GM23338 (cell line): ENCODE measurements at regions not wholly inside any gene's neighbourhood (a gene's known extent, or its start where the extent isn't known, plus 50 kb on each side); places are given as distances from the start of the nearest gene placed in this dataset.

ENCODE experiments used
- ATAC-seq: fragments of 200-7000 bp; cut with Tn5 transposase; 3 replicates; pipeline ENCODE4 v1.9.1; 2020
- DNase-seq: peaks from one replicate; pipeline ENCODE4 v3.0.0-alpha.2; 2015; ENCODE audit warnings: low spot score
- H2AFZ ChIP-seq: fragments of 200-600 bp; sonication (generic); 2 replicates; pipeline ENCODE4 v1.8.0; 2016; ENCODE audit warnings: antibody characterized with exemption, mild to moderate bottlenecking, moderate library complexity
- H3F3A ChIP-seq: fragments of 200-600 bp; sonication (generic); replicated peaks from 2 replicates; pipeline ENCODE4 v1.8.0; 2017; ENCODE audit warnings: antibody characterized with exemption, mixed run types, low read depth
- H3K27ac ChIP-seq: fragments of 200-600 bp; sonication (generic); 2 replicates; pipeline ENCODE4 v1.6.1; 2016; ENCODE audit warnings: low read depth
- H3K27me3 ChIP-seq: fragments of 200-600 bp; sonication (generic); 2 replicates; pipeline ENCODE4 v1.8.0; 2016; ENCODE audit warnings: mild to moderate bottlenecking, mixed run types, moderate library complexity; ENCODE audit not compliant: insufficient read depth
- H3K36me3 ChIP-seq: fragments of 200-600 bp; sonication (generic); 2 replicates; pipeline ENCODE4 v1.8.0; 2016; ENCODE audit warnings: mild to moderate bottlenecking; ENCODE audit not compliant: insufficient read depth
- H3K4me1 ChIP-seq: fragments of 200-600 bp; sonication (generic); 2 replicates; pipeline ENCODE4 v1.8.0; 2016; ENCODE audit warnings: mild to moderate bottlenecking, moderate library complexity; ENCODE audit not compliant: insufficient read depth
- H3K4me2 ChIP-seq: fragments of 200-600 bp; sonication (generic); 2 replicates; pipeline ENCODE4 v1.7.1; 2017; ENCODE audit warnings: mixed run types
- H3K4me3 ChIP-seq: fragments of 200-600 bp; sonication (generic); 2 replicates; pipeline ENCODE4 v1.6.1; 2016; ENCODE audit warnings: mixed run types
- H3K79me2 ChIP-seq: fragments of 200-600 bp; sonication (generic); replicated peaks from 2 replicates; pipeline ENCODE4 v1.8.0; 2017; ENCODE audit warnings: mild to moderate bottlenecking; ENCODE audit not compliant: insufficient read depth
- H3K9me2 ChIP-seq: fragments of 200-600 bp; sonication (generic); 2 replicates; pipeline ENCODE4 v1.8.0; 2017; ENCODE audit not compliant: insufficient read depth
- H4K20me1 ChIP-seq: fragments of 200-600 bp; sonication (generic); replicated peaks from 2 replicates; pipeline ENCODE4 v1.8.0; 2017; ENCODE audit warnings: mild to moderate bottlenecking; ENCODE audit not compliant: insufficient read depth
- H3K27ac Mint-ChIP-seq: 2 replicates; pipeline ENCODE4 v1.8.0; 2020; ENCODE audit warnings: inconsistent platforms, mild to moderate bottlenecking, moderate library complexity, mixed read lengths
- H3K27me3 Mint-ChIP-seq: 3 replicates; pipeline ENCODE4 v1.8.0; 2022; ENCODE audit warnings: low read depth, mild to moderate bottlenecking, moderate library complexity, mixed read lengths, inconsistent platforms; ENCODE audit not compliant: insufficient read depth, poor library complexity
- H3K36me3 Mint-ChIP-seq: 3 replicates; pipeline ENCODE4 v1.8.0; 2021; ENCODE audit warnings: low read depth, mild to moderate bottlenecking, inconsistent platforms, moderate library complexity, mixed read lengths
- H3K4me1 Mint-ChIP-seq: 3 replicates; pipeline ENCODE4 v1.8.0; 2020; ENCODE audit warnings: mild to moderate bottlenecking, inconsistent platforms, mixed read lengths
- H3K4me3 Mint-ChIP-seq: 3 replicates; pipeline ENCODE4 v1.8.0; 2021; ENCODE audit warnings: moderate library complexity, mild to moderate bottlenecking, inconsistent platforms, mixed read lengths
- H3K9me3 Mint-ChIP-seq: 3 replicates; pipeline ENCODE4 v1.8.0; 2020; ENCODE audit warnings: moderate library complexity, mild to moderate bottlenecking, inconsistent platforms, mixed read lengths
- EZH2phosphoT487 ChIP-seq: fragments of 200-600 bp; sonication (generic); IDR thresholded peaks from one replicate; pipeline ENCODE4 v1.8.1; 2018; ENCODE audit warnings: antibody characterized with exemption; ENCODE audit not compliant: unreplicated experiment
- POLR2AphosphoS5 ChIP-seq: IDR thresholded peaks from 2 replicates; pipeline ENCODE4 v1.6.1; 2016; ENCODE audit warnings: antibody characterized with exemption, low read depth
- ZNF114 ChIP-seq: fragments of 250-450 bp; sonication (Bioruptor Pico); IDR thresholded peaks from 2 replicates; pipeline ENCODE4 v1.5.0; 2020; ENCODE audit warnings: mild to moderate bottlenecking, moderate library complexity
- ZNF331 ChIP-seq: fragments of 250-450 bp; sonication (Bioruptor Pico); IDR thresholded peaks from 2 replicates; pipeline ENCODE4 v1.5.0; 2020; ENCODE audit warnings: low read depth, mild to moderate bottlenecking, moderate library complexity
- TF ChIP-seq, protein P1 (sequence below): IDR thresholded peaks from 2 replicates; pipeline ENCODE4 v1.6.1; 2016; ENCODE audit warnings: antibody characterized with exemption
- TF ChIP-seq, protein P2 (sequence below), 2 experiments: fragments of 200-600 bp in 1 of 2; sonication (generic) in 1 of 2; conservative IDR thresholded peaks; 2 replicates each; pipeline versions ENCODE4 v1.5.1 to v1.6.1; 2016 to 2017; ENCODE audit warnings: antibody characterized with exemption in 2 of 2, low read depth in 2 of 2, mild to moderate bottlenecking in 2 of 2, moderate library complexity in 1 of 2

GRCh38 chr1:17995480-17995879, 112.1 kb upstream of the IGSF21 start:
- H2AFZ ChIP-seq, result no peak overlapping the region
- no peaks in the 10 kb centered on the region for H3K27me3 ChIP-seq
- H3K36me3 ChIP-seq, result no peaks in the 10 kb centered on the region
- H3K79me2 ChIP-seq, result no peaks in the 10 kb centered on the region
- TF ChIP-seq, protein P1, sequence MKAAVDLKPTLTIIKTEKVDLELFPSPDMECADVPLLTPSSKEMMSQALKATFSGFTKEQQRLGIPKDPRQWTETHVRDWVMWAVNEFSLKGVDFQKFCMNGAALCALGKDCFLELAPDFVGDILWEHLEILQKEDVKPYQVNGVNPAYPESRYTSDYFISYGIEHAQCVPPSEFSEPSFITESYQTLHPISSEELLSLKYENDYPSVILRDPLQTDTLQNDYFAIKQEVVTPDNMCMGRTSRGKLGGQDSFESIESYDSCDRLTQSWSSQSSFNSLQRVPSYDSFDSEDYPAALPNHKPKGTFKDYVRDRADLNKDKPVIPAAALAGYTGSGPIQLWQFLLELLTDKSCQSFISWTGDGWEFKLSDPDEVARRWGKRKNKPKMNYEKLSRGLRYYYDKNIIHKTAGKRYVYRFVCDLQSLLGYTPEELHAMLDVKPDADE, result no peak
- TF ChIP-seq POLR2AphosphoS5, result no peak
- Mint-ChIP-seq H3K9me3 (no peaks in the 10 kb centered on the region), H3K27ac (no peak overlapping the region), H3K27me3 (peaks cover 13% of the 10 kb centered on the region), H3K4me1 (peaks cover 4% of the 10 kb centered on the region; the same call in 2 of the 3 replicates), H3K36me3 (no peaks in the 10 kb centered on the region), H3K4me3 (no peak overlapping the region)
- no peaks in the 10 kb centered on the region for H3F3A ChIP-seq
- H3K27ac ChIP-seq, result no peak overlapping the region
- H3K4me1 ChIP-seq, result no peaks in the 10 kb centered on the region
- H3K4me2 ChIP-seq, result no peak overlapping the region
- ATAC-seq (no peak), DNase-seq (no peak)
- H3K4me3 ChIP-seq, result no peak overlapping the region
- H4K20me1 ChIP-seq, result no peaks in the 10 kb centered on the region
- no peaks in the 10 kb centered on the region for H3K9me2 ChIP-seq

GRCh38 chr1:17998889-17999288, 108.7 kb upstream of the IGSF21 start:
- Mint-ChIP-seq H3K9me3 (no peaks in the 10 kb centered on the region), H3K4me3 (no peak overlapping the region), H3K36me3 (no peaks in the 10 kb centered on the region), H3K27me3 (peaks cover 14% of the 10 kb centered on the region), H3K4me1 (peaks cover 11% of the 10 kb centered on the region), H3K27ac (no peak overlapping the region)
- Histone ChIP-seq H3K4me2 (no peak overlapping the region), H3K36me3 (no peaks in the 10 kb centered on the region), H2AFZ (no peak overlapping the region), H3K4me3 (no peak overlapping the region), H3K27me3 (no peaks in the 10 kb centered on the region), H3K9me2 (no peaks in the 10 kb centered on the region), H3K4me1 (no peaks in the 10 kb centered on the region; the same call in 1 of the 2 replicates), H3K79me2 (no peaks in the 10 kb centered on the region), H3K27ac (no peak overlapping the region), H4K20me1 (no peaks in the 10 kb centered on the region), H3F3A (no peaks in the 10 kb centered on the region)
- ATAC-seq, result peak; percentile 50; the same call in 2 of the 3 replicates
- DNase-seq, result peak; percentile 30
- TF ChIP-seq EZH2phosphoT487, result no peak
- TF ChIP-seq, protein P2, sequence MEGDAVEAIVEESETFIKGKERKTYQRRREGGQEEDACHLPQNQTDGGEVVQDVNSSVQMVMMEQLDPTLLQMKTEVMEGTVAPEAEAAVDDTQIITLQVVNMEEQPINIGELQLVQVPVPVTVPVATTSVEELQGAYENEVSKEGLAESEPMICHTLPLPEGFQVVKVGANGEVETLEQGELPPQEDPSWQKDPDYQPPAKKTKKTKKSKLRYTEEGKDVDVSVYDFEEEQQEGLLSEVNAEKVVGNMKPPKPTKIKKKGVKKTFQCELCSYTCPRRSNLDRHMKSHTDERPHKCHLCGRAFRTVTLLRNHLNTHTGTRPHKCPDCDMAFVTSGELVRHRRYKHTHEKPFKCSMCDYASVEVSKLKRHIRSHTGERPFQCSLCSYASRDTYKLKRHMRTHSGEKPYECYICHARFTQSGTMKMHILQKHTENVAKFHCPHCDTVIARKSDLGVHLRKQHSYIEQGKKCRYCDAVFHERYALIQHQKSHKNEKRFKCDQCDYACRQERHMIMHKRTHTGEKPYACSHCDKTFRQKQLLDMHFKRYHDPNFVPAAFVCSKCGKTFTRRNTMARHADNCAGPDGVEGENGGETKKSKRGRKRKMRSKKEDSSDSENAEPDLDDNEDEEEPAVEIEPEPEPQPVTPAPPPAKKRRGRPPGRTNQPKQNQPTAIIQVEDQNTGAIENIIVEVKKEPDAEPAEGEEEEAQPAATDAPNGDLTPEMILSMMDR (conservative IDR thresholded peaks at IDR 0.05; ENCODE audit: low read depth in 2 of 2), result peak; percentile 25 to 45; a peak in 2 of 4 replicates

DNA sequence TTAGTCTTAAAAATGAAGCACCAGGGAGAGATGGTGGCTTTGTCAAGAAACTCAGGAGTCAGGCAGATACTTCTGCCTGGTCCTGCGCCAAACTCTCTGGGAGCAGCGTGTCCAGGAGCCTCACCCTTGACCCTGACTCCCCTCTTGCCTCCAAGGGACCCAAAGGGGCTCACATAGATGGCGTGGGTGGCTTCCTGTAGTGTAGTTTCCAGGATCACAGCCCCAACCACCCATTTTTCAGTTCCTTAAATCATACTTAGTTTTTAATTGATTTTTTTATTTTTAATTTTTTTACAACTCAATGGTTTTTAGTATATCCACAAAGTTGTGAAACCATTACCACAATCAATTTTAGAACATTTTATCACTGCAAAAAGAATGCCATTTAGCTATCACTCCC, 107.7 kb upstream of the IGSF21 start:
- Histone ChIP-seq H3K27me3 (no peaks in the 10 kb centered on the region), H3K4me2 (no peak overlapping the region), H3K36me3 (no peaks in the 10 kb centered on the region), H2AFZ (no peak overlapping the region), H3K27ac (no peak overlapping the region), H4K20me1 (no peaks in the 10 kb centered on the region), H3K4me1 (no peaks in the 10 kb centered on the region; the same call in 1 of the 2 replicates), H3K9me2 (no peaks in the 10 kb centered on the region), H3F3A (no peaks in the 10 kb centered on the region), H3K4me3 (no peak overlapping the region), H3K79me2 (no peaks in the 10 kb centered on the region)
- no peak overlapping the region for H3K4me3 Mint-ChIP-seq
- no peaks in the 10 kb centered on the region for H3K9me3 Mint-ChIP-seq
- peaks cover 11% of the 10 kb centered on the region for H3K4me1 Mint-ChIP-seq
- peaks cover 12% of the 10 kb centered on the region for H3K27me3 Mint-ChIP-seq
- DNase-seq (no peak), ATAC-seq (no peak)
- TF ChIP-seq, protein P2 (conservative IDR thresholded peaks at IDR 0.05; ENCODE audit: low read depth in 2 of 2), result no peak
- TF ChIP-seq ZNF331 (no peak), ZNF114 (no peak), POLR2AphosphoS5 (no peak)
- no peak overlapping the region for H3K27ac Mint-ChIP-seq
- H3K36me3 Mint-ChIP-seq, result no peaks in the 10 kb centered on the region
